CD14-positive monocyte (primary cell): ENCODE measurements at regions not wholly inside any gene's neighbourhood (a gene's known extent, or its start where the extent isn't known, plus 50 kb on each side); places are given as distances from the start of the nearest gene placed in this dataset.

Source experiments
- DNase-seq, 3 donors: peaks; one replicate each; pipeline ENCODE4 v3.0.0-alpha.2; 2011 to 2022
- H2AFZ ChIP-seq: 2 replicates; pipeline ENCODE4 v1.6.0; 2012; ENCODE audit warnings: mild to moderate bottlenecking, low read depth, low read length, inconsistent platforms; ENCODE audit not compliant: insufficient read depth, poor library complexity, severe bottlenecking
- H3K27ac ChIP-seq, 2 donors: 1 replicate in 1 of 2; 2 replicates in 1 of 2; pipeline ENCODE4 v1.5.1; 2012 to 2013; ENCODE audit warnings: low read length in 2 of 2, control low read depth in 1 of 2, inconsistent platforms in 1 of 2, low read depth in 1 of 2, mild to moderate bottlenecking in 1 of 2
- H3K27me3 ChIP-seq, 2 donors: one replicate each; pipeline versions ENCODE4 v1.6.0 to v1.6.1; 2011 to 2013; ENCODE audit warnings: low read length in 2 of 2; ENCODE audit not compliant: control insufficient read depth in 2 of 2, insufficient read depth in 2 of 2
- H3K36me3 ChIP-seq, 2 donors: replicated peaks in 1 of 2; 1 replicate in 1 of 2; 2 replicates in 1 of 2; pipeline versions ENCODE4 v1.5.1 to v1.6.1; 2012 to 2013; ENCODE audit warnings: low read length in 2 of 2, control low read depth in 1 of 2, inconsistent platforms in 1 of 2, mild to moderate bottlenecking in 1 of 2; ENCODE audit not compliant: insufficient read depth in 2 of 2, control insufficient read depth in 1 of 2
- H3K4me1 ChIP-seq, 2 donors: 1 replicate in 1 of 2; 2 replicates in 1 of 2; pipeline versions ENCODE4 v1.5.1 to v1.6.1; 2012 to 2013; ENCODE audit warnings: low read length in 2 of 2, control low read depth in 1 of 2, inconsistent platforms in 1 of 2, mild to moderate bottlenecking in 1 of 2, moderate library complexity in 1 of 2; ENCODE audit not compliant: insufficient read depth in 2 of 2, control insufficient read depth in 1 of 2
- H3K4me2 ChIP-seq: replicated peaks from 2 replicates; pipeline ENCODE3; 2012; ENCODE audit warnings: low read length, moderate library complexity, mild to moderate bottlenecking; ENCODE audit not compliant: poor library complexity, severe bottlenecking; ENCODE audit errors: extremely low read depth
- H3K4me3 ChIP-seq, 3 experiments: fragments of 200-600 bp in 1 of 3; sonication (generic) in 1 of 3; replicated peaks in 1 of 3; 1 replicate in 2 of 3; 2 replicates in 1 of 3; pipeline ENCODE4 v1.5.1; 2011 to 2013; ENCODE audit warnings: low read length in 3 of 3, mild to moderate bottlenecking in 3 of 3, control low read depth in 2 of 3, low read depth in 2 of 3, inconsistent platforms in 1 of 3, moderate library complexity in 1 of 3
- H3K79me2 ChIP-seq: 2 replicates; pipeline ENCODE4 v1.6.0; 2012; ENCODE audit warnings: mild to moderate bottlenecking, control low read depth, inconsistent platforms, low read length, moderate library complexity; ENCODE audit not compliant: insufficient read depth
- H3K9ac ChIP-seq: 2 replicates; pipeline ENCODE4 v1.6.0; 2017; ENCODE audit warnings: low read length, mild to moderate bottlenecking; ENCODE audit not compliant: insufficient read depth, poor library complexity, severe bottlenecking
- H3K9me3 ChIP-seq, 2 donors: replicated peaks in 1 of 2; 1 replicate in 1 of 2; 2 replicates in 1 of 2; pipeline versions ENCODE4 v1.5.1 to v1.6.1; 2012 to 2013; ENCODE audit warnings: low read length in 2 of 2, control low read depth in 1 of 2; ENCODE audit not compliant: control insufficient read depth in 1 of 2, insufficient read depth in 1 of 2
- H4K20me1 ChIP-seq: 2 replicates; pipeline ENCODE4 v1.6.0; 2012; ENCODE audit warnings: mild to moderate bottlenecking, low read length, control low read depth, moderate library complexity; ENCODE audit not compliant: insufficient read depth
- H3K27ac Mint-ChIP-seq, 7 donors: one replicate each; pipeline ENCODE4 v1.8.0; 2020; ENCODE audit warnings: mild to moderate bottlenecking in 7 of 7, mixed read lengths in 7 of 7, moderate library complexity in 6 of 7, inconsistent platforms in 2 of 7
- H3K27me3 Mint-ChIP-seq, 3 donors: one replicate each; pipeline ENCODE4 v1.8.0; 2021 to 2022; ENCODE audit warnings: low read depth in 3 of 3, mild to moderate bottlenecking in 3 of 3, mixed read lengths in 3 of 3, moderate library complexity in 3 of 3, inconsistent platforms in 1 of 3
- H3K36me3 Mint-ChIP-seq, 2 donors: one replicate each; pipeline ENCODE4 v1.8.0; 2020; ENCODE audit warnings: mixed read lengths in 2 of 2, inconsistent platforms in 1 of 2, mild to moderate bottlenecking in 1 of 2
- H3K4me1 Mint-ChIP-seq: one replicate; pipeline ENCODE4 v1.8.0; 2020; ENCODE audit warnings: mild to moderate bottlenecking, mixed read lengths
- H3K4me3 Mint-ChIP-seq, 2 donors: one replicate each; pipeline ENCODE4 v1.8.0; 2020; ENCODE audit warnings: mild to moderate bottlenecking in 2 of 2, mixed read lengths in 2 of 2, moderate library complexity in 1 of 2
- H3K9me3 Mint-ChIP-seq, 7 donors: one replicate each; pipeline ENCODE4 v1.8.0; 2020 to 2022; ENCODE audit warnings: mixed read lengths in 7 of 7, mild to moderate bottlenecking in 6 of 7, moderate library complexity in 6 of 7, inconsistent platforms in 2 of 7
- WGBS: methylation state at CpG from one replicate; pipeline ENCODE4 v1.1.5; 2013; ENCODE audit warnings: missing lambda C conversion rate; ENCODE audit not compliant: insufficient coverage; 5-methylcytosine and 5-hydroxymethylcytosine counted together
- intact Hi-C, 2 donors: fragments of 100-400 bp; cut with micrococcal nuclease; formaldehyde crosslinking; loops; one replicate each; pipeline versions ENCODE4 v1.15.0 to v1.15.1; 2023
- TF ChIP-seq, protein P1 (sequence below): fragments of 200-600 bp; IDR thresholded peaks from one replicate; pipeline ENCODE4 v1.8.0; 2022; ENCODE audit warnings: antibody characterized with exemption, mild to moderate bottlenecking

DNA sequence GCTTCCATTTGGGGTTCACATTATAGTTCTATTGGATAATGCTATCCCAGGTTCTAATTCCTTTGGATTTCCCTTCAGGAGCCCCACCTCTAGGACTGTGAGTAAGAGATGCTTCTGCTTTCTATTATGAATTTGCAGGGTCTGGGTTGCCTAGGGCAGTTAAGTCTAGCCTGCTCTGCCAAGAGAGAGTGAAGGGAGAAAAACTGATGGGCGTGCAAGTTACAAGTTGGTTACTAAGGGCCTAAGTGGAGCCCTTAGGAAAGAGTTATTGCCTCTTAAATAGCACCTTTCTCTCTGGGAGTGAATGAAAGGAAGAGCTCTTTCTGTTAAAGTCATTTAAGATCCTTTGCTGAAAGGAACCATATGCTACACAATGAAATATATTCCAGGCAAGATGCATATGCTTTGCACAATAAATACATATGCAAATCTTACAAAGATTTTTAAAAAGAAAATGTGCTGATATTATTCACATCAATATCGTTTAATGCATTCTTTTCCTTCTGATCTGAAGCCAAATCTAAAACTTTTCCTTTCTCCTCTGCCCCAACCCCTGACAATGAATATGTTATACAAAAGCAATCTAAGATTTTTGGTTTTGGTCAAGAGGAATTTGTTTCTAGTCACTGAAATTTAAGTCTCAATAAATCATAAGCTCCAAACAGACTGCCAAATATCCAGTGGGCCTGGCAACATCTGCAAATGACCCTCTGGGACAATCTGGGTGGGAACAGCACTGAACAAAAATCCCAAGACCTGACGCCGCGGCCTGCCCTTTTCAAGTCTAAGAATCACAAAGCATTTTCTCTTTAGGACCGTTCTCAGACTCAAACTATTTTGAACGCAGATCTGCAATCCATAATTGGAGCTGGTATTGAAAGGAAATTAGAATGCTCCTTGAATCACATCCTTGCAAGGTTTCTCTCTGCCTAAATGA is 586.7 kb downstream of the ETNK1 start:
- H3K4me3 ChIP-seq = no peak overlapping the region
- DNase-seq = no peak
- H3K27me3 Mint-ChIP-seq = peaks cover 0 to 3% (median 0%) of the 10 kb centered on the region in 3 donors
- H3K27me3 ChIP-seq = no peaks in the 10 kb centered on the region
- no peak overlapping the region for H3K4me2 ChIP-seq
- no peaks in the 10 kb centered on the region for H3K36me3 ChIP-seq
- H3K9me3 ChIP-seq = peaks cover 14 to 16% of the 10 kb centered on the region in 2 donors
- WGBS = 80% methylated on average over 1 of the region's 7 CpGs
- peaks cover 5 to 19% (median 12%) of the 10 kb centered on the region in 7 donors for H3K9me3 Mint-ChIP-seq
- H4K20me1 ChIP-seq = no peaks in the 10 kb centered on the region
- H2AFZ ChIP-seq = no peak overlapping the region
- H3K36me3 Mint-ChIP-seq = no peaks in the 10 kb centered on the region
- no peak overlapping the region for H3K27ac Mint-ChIP-seq
- no peak overlapping the region for H3K9ac ChIP-seq
- intact Hi-C loops = no loop called here
- H3K4me3 Mint-ChIP-seq = no peak overlapping the region
- H3K4me1 ChIP-seq = no peaks in the 10 kb centered on the region
- no peaks in the 10 kb centered on the region for H3K4me1 Mint-ChIP-seq
- TF ChIP-seq, protein P1, sequence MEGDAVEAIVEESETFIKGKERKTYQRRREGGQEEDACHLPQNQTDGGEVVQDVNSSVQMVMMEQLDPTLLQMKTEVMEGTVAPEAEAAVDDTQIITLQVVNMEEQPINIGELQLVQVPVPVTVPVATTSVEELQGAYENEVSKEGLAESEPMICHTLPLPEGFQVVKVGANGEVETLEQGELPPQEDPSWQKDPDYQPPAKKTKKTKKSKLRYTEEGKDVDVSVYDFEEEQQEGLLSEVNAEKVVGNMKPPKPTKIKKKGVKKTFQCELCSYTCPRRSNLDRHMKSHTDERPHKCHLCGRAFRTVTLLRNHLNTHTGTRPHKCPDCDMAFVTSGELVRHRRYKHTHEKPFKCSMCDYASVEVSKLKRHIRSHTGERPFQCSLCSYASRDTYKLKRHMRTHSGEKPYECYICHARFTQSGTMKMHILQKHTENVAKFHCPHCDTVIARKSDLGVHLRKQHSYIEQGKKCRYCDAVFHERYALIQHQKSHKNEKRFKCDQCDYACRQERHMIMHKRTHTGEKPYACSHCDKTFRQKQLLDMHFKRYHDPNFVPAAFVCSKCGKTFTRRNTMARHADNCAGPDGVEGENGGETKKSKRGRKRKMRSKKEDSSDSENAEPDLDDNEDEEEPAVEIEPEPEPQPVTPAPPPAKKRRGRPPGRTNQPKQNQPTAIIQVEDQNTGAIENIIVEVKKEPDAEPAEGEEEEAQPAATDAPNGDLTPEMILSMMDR = no peak
- H3K79me2 ChIP-seq = no peaks in the 10 kb centered on the region
- no peak overlapping the region for H3K27ac ChIP-seq

DNA sequence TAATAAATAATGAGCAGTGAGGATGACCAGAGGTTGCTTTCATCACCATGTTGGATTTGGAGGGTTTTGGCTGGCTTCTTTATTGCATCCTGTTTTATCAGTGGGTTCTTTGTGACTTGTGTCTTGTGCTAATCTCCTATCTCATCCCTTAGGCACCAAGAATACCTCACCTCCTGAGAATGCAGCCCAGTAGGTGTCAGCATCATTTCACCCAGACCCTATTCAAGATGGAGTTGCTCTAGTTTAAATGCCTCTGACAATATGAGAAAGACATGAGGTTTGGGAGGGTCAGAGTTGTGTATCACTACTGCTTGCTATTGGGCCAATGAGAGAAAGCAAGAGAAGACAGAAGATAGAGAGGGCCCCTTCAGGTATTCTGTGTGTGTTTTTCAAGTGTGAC is 592.2 kb downstream of the ETNK1 start:
- no peak overlapping the region for H3K27ac Mint-ChIP-seq
- no peaks in the 10 kb centered on the region for H3K36me3 Mint-ChIP-seq
- Histone ChIP-seq H2AFZ (no peak overlapping the region), H3K79me2 (no peaks in the 10 kb centered on the region), H3K4me3 (no peak overlapping the region), H3K9ac (no peak overlapping the region), H3K9me3 (peaks cover 14 to 16% of the 10 kb centered on the region in 2 donors), H3K27ac (no peak overlapping the region), H3K27me3 (no peaks in the 10 kb centered on the region), H3K4me1 (no peaks in the 10 kb centered on the region), H3K36me3 (no peaks in the 10 kb centered on the region), H4K20me1 (no peaks in the 10 kb centered on the region), H3K4me2 (no peak overlapping the region)
- intact Hi-C loops = no loop called here
- no peak for DNase-seq
- H3K4me1 Mint-ChIP-seq = no peaks in the 10 kb centered on the region
- peaks cover 5 to 25% (median 13%) of the 10 kb centered on the region in 7 donors for H3K9me3 Mint-ChIP-seq
- H3K27me3 Mint-ChIP-seq = no peaks in the 10 kb centered on the region
- TF ChIP-seq, protein P1 = no peak
- no peak overlapping the region for H3K4me3 Mint-ChIP-seq
